H9 (cell line): ENCODE measurements at regions not wholly inside any gene's neighbourhood (a gene's known extent, or its start where the extent isn't known, plus 50 kb on each side); places are given as distances from the start of the nearest gene placed in this dataset.

Experiments
- DNase-seq: peaks from one replicate; pipeline ENCODE4 v3.0.0-alpha.2; 2017
- H2AFZ ChIP-seq: one replicate; pipeline ENCODE4 v1.6.1; 2013; ENCODE audit warnings: mild to moderate bottlenecking, low read length, control low read depth, moderate library complexity
- H2AK5ac ChIP-seq: 2 replicates; pipeline ENCODE4 v1.6.1; 2013; ENCODE audit warnings: low read length, control low read depth, mixed read lengths; ENCODE audit not compliant: insufficient read length
- H2BK120ac ChIP-seq: one replicate; pipeline ENCODE4 v1.6.1; 2013; ENCODE audit warnings: low read depth, mild to moderate bottlenecking, low read length, control low read depth, inconsistent platforms; ENCODE audit not compliant: poor library complexity, severe bottlenecking
- H2BK12ac ChIP-seq: 2 replicates; pipeline ENCODE4 v1.6.1; 2013; ENCODE audit warnings: low read length, control low read depth, mixed read lengths, low read depth; ENCODE audit not compliant: insufficient read length
- H2BK15ac ChIP-seq: 2 replicates; pipeline ENCODE4 v1.6.1; 2013; ENCODE audit warnings: low read depth, low read length, control low read depth
- H2BK20ac ChIP-seq: one replicate; pipeline ENCODE4 v1.6.1; 2013; ENCODE audit warnings: low read depth, mild to moderate bottlenecking, low read length, control low read depth, inconsistent platforms; ENCODE audit not compliant: poor library complexity, severe bottlenecking
- H2BK5ac ChIP-seq: 2 replicates; pipeline ENCODE4 v1.6.1; 2013; ENCODE audit warnings: low read length, control low read depth, mixed read lengths; ENCODE audit not compliant: insufficient read length
- H3K14ac ChIP-seq: 2 replicates; pipeline ENCODE4 v1.6.1; 2013; ENCODE audit warnings: low read length, control low read depth; ENCODE audit not compliant: insufficient read depth
- H3K18ac ChIP-seq: 2 replicates; pipeline ENCODE4 v1.6.1; 2013; ENCODE audit warnings: low read depth, mild to moderate bottlenecking, mixed read lengths, low read length, control low read depth; ENCODE audit not compliant: insufficient read length
- H3K23ac ChIP-seq: 2 replicates; pipeline ENCODE4 v1.6.1; 2013; ENCODE audit warnings: low read length, control low read depth, mixed read lengths, low read depth; ENCODE audit not compliant: insufficient read length
- H3K23me2 ChIP-seq: 2 replicates; pipeline ENCODE4 v1.6.1; 2013; ENCODE audit warnings: low read depth, mild to moderate bottlenecking, mixed read lengths, low read length, control low read depth; ENCODE audit not compliant: insufficient read length, poor library complexity, severe bottlenecking
- H3K27ac ChIP-seq: 2 replicates; pipeline ENCODE4 v1.5.1; 2013; ENCODE audit warnings: low read length, control low read depth, mixed read lengths, low read depth; ENCODE audit not compliant: insufficient read length
- H3K27me3 ChIP-seq: 2 replicates; pipeline ENCODE4 v1.6.1; 2013; ENCODE audit warnings: low read length, control low read depth, inconsistent platforms; ENCODE audit not compliant: insufficient read depth
- H3K4ac ChIP-seq: 2 replicates; pipeline ENCODE4 v1.6.1; 2013; ENCODE audit warnings: low read depth, mild to moderate bottlenecking, control low read depth, inconsistent platforms, low read length, moderate library complexity
- H3K4me1 ChIP-seq: 2 replicates; pipeline ENCODE4 v1.6.1; 2013; ENCODE audit warnings: low read length, control low read depth, inconsistent platforms; ENCODE audit not compliant: insufficient read depth
- H3K4me2 ChIP-seq: 2 replicates; pipeline ENCODE4 v1.6.1; 2013; ENCODE audit warnings: low read length, control low read depth, mixed read lengths; ENCODE audit not compliant: insufficient read length, insufficient read depth
- H3K56ac ChIP-seq: 2 replicates; pipeline ENCODE4 v1.6.1; 2013; ENCODE audit warnings: low read depth, mild to moderate bottlenecking, mixed read lengths, low read length, control low read depth; ENCODE audit not compliant: insufficient read length
- H3K79me1 ChIP-seq: 2 replicates; pipeline ENCODE4 v1.6.1; 2013; ENCODE audit warnings: low read depth, mild to moderate bottlenecking, moderate library complexity, low read length, control low read depth, inconsistent platforms; ENCODE audit not compliant: insufficient read depth, poor library complexity, severe bottlenecking
- H3K79me2 ChIP-seq: 2 replicates; pipeline ENCODE4 v1.6.1; 2013; ENCODE audit warnings: low read length, control low read depth, inconsistent platforms; ENCODE audit not compliant: insufficient read depth
- H3K9ac ChIP-seq: 2 replicates; pipeline ENCODE4 v1.6.1; 2013; ENCODE audit warnings: low read length, control low read depth, mixed read lengths; ENCODE audit not compliant: insufficient read length; ENCODE audit errors: extremely low read depth
- H3K9me3 ChIP-seq: one replicate; pipeline ENCODE4 v1.6.1; 2013; ENCODE audit warnings: low read depth, low read length, inconsistent platforms; ENCODE audit not compliant: control insufficient read depth
- H3T11ph ChIP-seq: one replicate; pipeline ENCODE4 v1.6.1; 2013; ENCODE audit warnings: mild to moderate bottlenecking, low read length, control low read depth, inconsistent platforms
- H4K20me1 ChIP-seq: one replicate; pipeline ENCODE4 v1.6.1; 2013; ENCODE audit not compliant: control insufficient read depth, insufficient read length, insufficient read depth
- H4K5ac ChIP-seq: 2 replicates; pipeline ENCODE4 v1.6.1; 2013; ENCODE audit warnings: low read depth, mild to moderate bottlenecking, mixed read lengths, low read length, control low read depth; ENCODE audit not compliant: insufficient read length
- H4K8ac ChIP-seq: replicated peaks from 2 replicates; pipeline ENCODE4 v1.6.1; 2013; ENCODE audit warnings: low read length, control low read depth, mixed read lengths, low read depth; ENCODE audit not compliant: insufficient read length
- H4K91ac ChIP-seq: 2 replicates; pipeline ENCODE4 v1.6.1; 2013; ENCODE audit warnings: low read depth, mild to moderate bottlenecking, moderate library complexity, mixed read lengths, low read length, control low read depth; ENCODE audit not compliant: insufficient read length
- H3K27ac Mint-ChIP-seq, 3 experiments: 2 replicates in 2 of 3; 3 replicates in 1 of 3; pipeline ENCODE4 v1.8.0; 2020 to 2021; ENCODE audit warnings: mixed read lengths in 3 of 3, mild to moderate bottlenecking in 1 of 3, moderate library complexity in 1 of 3
- H3K27me3 Mint-ChIP-seq: 2 replicates; pipeline ENCODE4 v1.8.0; 2021; ENCODE audit warnings: low read depth, mild to moderate bottlenecking, moderate library complexity, mixed read lengths
- H3K36me3 Mint-ChIP-seq, 3 experiments: 2 replicates in 2 of 3; 3 replicates in 1 of 3; pipeline ENCODE4 v1.8.0; 2020 to 2021; ENCODE audit warnings: low read depth in 3 of 3, mixed read lengths in 3 of 3; ENCODE audit not compliant: insufficient read depth in 1 of 3
- H3K4me1 Mint-ChIP-seq, 2 experiments: 2 replicates each; pipeline ENCODE4 v1.8.0; 2020; ENCODE audit warnings: mixed read lengths in 2 of 2
- H3K4me3 Mint-ChIP-seq, 2 experiments: 2 replicates in 1 of 2; 3 replicates in 1 of 2; pipeline ENCODE4 v1.8.0; 2020 to 2021; ENCODE audit warnings: mild to moderate bottlenecking in 2 of 2, mixed read lengths in 2 of 2, moderate library complexity in 1 of 2
- H3K9me3 Mint-ChIP-seq, 2 experiments: 2 replicates in 1 of 2; 3 replicates in 1 of 2; pipeline ENCODE4 v1.8.0; 2020; ENCODE audit warnings: mild to moderate bottlenecking in 2 of 2, mixed read lengths in 2 of 2, moderate library complexity in 1 of 2
- WGBS: extraction: QIAGEN DNeasy Blood & Tissue Kit; methylation state at CpG from one replicate; pipeline ENCODE4 v1.1.7; 2013; ENCODE audit warnings: missing lambda C conversion rate, low lambda C conversion rate, mixed read lengths; ENCODE audit not compliant: insufficient read length; ENCODE audit errors: extremely low coverage; 5-methylcytosine and 5-hydroxymethylcytosine counted together
- TF ChIP-seq, protein P1 (sequence below): fragments of 200-600 bp; sonication (generic); conservative IDR thresholded peaks from 3 replicates; pipeline ENCODE4 v1.8.0; 2021; ENCODE audit warnings: antibody characterized with exemption, mild to moderate bottlenecking

DNA sequence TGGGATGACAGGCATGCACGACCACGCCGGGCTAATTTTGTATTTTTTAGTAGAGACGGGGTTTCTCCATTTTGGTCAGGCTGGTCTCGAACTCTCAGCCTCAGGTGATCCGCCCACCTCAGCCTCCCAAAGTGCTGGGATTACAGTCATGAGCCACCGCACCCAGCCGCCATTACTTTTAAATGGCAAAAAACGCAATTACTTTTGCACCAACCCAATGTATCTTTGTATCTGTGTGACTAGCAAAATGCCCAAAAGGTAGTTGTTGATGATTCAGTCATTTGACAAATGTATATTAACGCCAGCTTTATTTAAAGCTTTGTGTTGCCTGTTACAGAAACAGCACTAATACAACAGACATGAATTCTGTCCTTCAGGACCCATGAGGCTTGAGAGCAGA, 216.9 kb upstream of the FMN2 start:
- Histone ChIP-seq H3K4me1 (no peaks in the 10 kb centered on the region), H3K27ac (no peak overlapping the region), H3K79me1 (no peaks in the 10 kb centered on the region), H2AFZ (no peak overlapping the region), H2BK5ac (no peak overlapping the region), H3K27me3 (no peaks in the 10 kb centered on the region), H3K79me2 (no peaks in the 10 kb centered on the region), H3K18ac (no peak overlapping the region), H4K5ac (no peak overlapping the region), H3T11ph (no peak overlapping the region), H3K4me2 (no peak overlapping the region), H3K14ac (no peak overlapping the region), H2AK5ac (no peak overlapping the region), H3K23ac (no peak overlapping the region), H2BK120ac (no peak overlapping the region), H3K9ac (no peak overlapping the region), H4K20me1 (no peaks in the 10 kb centered on the region), H3K23me2 (no peaks in the 10 kb centered on the region), H3K9me3 (no peaks in the 10 kb centered on the region), H2BK20ac (no peak overlapping the region), H3K56ac (no peak overlapping the region), H4K8ac (no peak overlapping the region), H4K91ac (no peak overlapping the region), H3K4ac (no peak overlapping the region), H2BK15ac (no peak overlapping the region), H2BK12ac (no peak overlapping the region)
- WGBS, result no CpG with 5 or more reads among the region's 10 CpGs
- no peaks in the 10 kb centered on the region for H3K27me3 Mint-ChIP-seq
- no peaks in the 10 kb centered on the region for H3K9me3 Mint-ChIP-seq
- H3K4me3 Mint-ChIP-seq, result no peak overlapping the region
- no peaks in the 10 kb centered on the region for H3K4me1 Mint-ChIP-seq
- no peak for DNase-seq
- H3K27ac Mint-ChIP-seq, result no peak overlapping the region
- TF ChIP-seq, protein P1, sequence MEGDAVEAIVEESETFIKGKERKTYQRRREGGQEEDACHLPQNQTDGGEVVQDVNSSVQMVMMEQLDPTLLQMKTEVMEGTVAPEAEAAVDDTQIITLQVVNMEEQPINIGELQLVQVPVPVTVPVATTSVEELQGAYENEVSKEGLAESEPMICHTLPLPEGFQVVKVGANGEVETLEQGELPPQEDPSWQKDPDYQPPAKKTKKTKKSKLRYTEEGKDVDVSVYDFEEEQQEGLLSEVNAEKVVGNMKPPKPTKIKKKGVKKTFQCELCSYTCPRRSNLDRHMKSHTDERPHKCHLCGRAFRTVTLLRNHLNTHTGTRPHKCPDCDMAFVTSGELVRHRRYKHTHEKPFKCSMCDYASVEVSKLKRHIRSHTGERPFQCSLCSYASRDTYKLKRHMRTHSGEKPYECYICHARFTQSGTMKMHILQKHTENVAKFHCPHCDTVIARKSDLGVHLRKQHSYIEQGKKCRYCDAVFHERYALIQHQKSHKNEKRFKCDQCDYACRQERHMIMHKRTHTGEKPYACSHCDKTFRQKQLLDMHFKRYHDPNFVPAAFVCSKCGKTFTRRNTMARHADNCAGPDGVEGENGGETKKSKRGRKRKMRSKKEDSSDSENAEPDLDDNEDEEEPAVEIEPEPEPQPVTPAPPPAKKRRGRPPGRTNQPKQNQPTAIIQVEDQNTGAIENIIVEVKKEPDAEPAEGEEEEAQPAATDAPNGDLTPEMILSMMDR, result no peak
- no peaks in the 10 kb centered on the region for H3K36me3 Mint-ChIP-seq
